ENCODE measurements at regions not wholly inside any gene's neighbourhood (a gene's known extent, or its start where the extent isn't known, plus 50 kb on each side); places are given as distances from the start of the nearest gene placed in this dataset.
"Not testable (repeated sequence)": the region's sequence is repeated elsewhere in the genome, so short reads cannot be mapped to it uniquely, and the experiment has no call there.

DNA sequence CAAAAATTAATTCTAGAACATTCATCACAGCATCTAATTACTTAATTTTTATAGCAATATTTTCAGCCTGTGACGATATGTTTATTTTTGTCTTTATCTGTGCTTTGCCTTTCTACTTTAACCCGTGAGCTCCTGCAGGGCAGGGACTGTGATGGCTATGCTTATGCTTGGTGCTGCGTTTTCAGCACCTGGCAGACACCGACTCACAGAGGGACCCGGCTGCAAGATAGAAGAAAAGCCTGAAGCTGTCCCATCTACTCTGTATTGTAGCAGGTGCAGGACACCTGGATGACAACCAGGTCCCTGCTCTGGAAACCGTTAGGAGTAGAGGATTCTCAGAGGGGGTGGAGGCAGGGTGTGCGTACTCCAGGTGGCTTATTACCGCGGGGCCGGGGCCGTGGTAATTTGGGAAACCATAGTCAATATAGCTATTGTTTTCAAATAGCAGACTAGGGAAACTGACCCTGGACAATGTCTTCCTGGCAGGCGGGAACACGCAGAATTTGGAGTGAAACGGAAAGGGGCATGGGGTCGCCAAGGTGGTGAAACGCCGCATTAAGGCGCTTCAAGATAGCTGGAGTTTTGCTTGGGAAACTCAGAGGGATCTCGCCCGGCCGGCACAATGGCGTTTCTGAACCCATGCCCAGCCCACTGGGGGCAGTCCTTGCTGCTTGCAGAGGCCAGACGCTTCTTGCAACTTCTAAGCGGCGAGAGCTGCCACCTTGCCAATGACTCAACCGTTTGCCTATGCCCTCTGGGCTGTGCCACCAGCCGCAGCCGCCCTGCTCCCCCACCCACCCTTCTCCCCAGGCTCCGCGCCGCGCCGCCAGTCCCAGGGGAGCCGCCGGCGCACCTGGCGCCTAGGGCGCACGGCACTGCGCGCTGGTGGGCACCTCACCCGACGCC is 140.1 kb upstream of the PALM2AKAP2 start:
- Mint-ChIP-seq H3K36me3 (no peaks in the 10 kb centered on the region), H3K27ac (no peak overlapping the region), H3K4me1 (ENCODE audit: low read depth) (no peaks in the 10 kb centered on the region), H3K9me3 (no peaks in the 10 kb centered on the region), H3K4me3 (no peak overlapping the region), H3K27me3 (peaks cover 34% of the 10 kb centered on the region)
- intact Hi-C loops (cut with micrococcal nuclease) = no loop called here
- ChIA-PET POLR2A (no interaction called here), CTCF (interaction anchor here (0.8 kb wide), 1 partner anchor 113 kb away, joined by 3 read pairs; no protein-coding TSS in a partner anchor)
- no peak for DNase-seq

DNA sequence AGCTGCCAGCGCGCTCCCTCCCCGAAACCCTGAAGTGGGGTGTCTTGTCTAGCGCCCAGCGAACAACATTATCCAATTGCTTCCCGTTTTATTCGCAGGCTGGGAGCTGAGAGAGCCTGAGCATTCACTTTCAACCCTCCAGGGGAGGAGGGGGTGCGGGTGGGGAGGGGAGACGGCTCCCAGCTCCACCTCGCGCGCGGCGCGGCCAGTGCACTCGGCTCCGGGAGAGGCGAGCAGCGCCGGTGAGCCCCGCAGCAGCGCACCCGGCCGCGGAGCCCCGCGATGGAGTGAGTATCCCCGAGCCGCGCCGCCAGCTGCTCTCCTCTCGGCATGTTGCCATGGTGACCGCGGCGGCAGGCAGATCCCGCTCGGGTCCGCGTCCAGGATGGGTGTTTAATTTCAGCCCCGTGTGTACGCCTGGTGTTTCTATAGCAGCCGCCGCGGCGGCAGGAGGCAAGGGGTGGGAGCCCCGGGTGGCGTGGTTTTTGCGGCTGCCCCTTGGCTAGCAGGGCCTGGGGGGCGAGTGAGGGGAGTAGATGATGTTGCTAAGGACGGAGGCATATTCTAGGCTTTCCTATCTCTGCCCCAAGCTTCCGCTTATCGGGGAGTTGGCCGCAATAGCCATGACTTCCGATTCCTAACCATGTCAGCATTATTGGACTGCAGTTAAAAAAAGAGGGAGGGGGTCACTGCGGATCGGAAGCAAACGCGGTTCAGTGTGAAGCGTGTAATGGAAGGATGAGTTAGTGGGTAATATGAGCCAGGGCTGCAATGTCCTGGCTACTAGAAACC is 139.2 kb upstream of the PALM2AKAP2 start:
- no peak overlapping the region for H3K27ac Mint-ChIP-seq
- CTCF ChIA-PET = no interaction called here
- DNase-seq = no peak
- POLR2A ChIA-PET = no interaction called here
- H3K9me3 Mint-ChIP-seq = no peaks in the 10 kb centered on the region
- H3K27me3 Mint-ChIP-seq = peaks cover 34% of the 10 kb centered on the region
- no peaks in the 10 kb centered on the region for H3K4me1 Mint-ChIP-seq (ENCODE audit: low read depth)
- H3K36me3 Mint-ChIP-seq = no peaks in the 10 kb centered on the region
- intact Hi-C loops (cut with micrococcal nuclease) = no loop called here
- no peak overlapping the region for H3K4me3 Mint-ChIP-seq

DNA sequence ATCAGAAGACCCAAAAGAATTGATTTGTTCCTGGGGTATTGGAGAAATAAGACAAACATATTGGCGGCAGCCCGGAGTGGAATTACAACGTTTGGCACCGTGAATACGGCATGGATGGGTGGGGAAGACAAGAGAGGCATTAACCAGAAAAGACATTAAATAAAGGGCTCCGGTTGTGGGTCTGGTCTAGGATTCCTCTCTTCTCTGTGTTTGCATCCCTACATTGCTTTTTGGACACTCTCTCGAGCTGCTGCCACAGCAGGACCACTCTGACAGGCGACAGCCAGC is 138.7 kb upstream of the PALM2AKAP2 start:
- POLR2A ChIA-PET = no interaction called here
- Mint-ChIP-seq H3K27ac (no peak overlapping the region), H3K4me1 (ENCODE audit: low read depth) (no peaks in the 10 kb centered on the region), H3K27me3 (peaks cover 34% of the 10 kb centered on the region), H3K9me3 (no peaks in the 10 kb centered on the region), H3K36me3 (no peaks in the 10 kb centered on the region), H3K4me3 (no peak overlapping the region)
- CTCF ChIA-PET = no interaction called here
- no peak for DNase-seq
- intact Hi-C loops (cut with micrococcal nuclease) = no loop called here

GRCh38 chr9:109652112-109652511 is 127.9 kb upstream of the PALM2AKAP2 start:
- ChIA-PET CTCF (no interaction called here), POLR2A (no interaction called here)
- H3K36me3 Mint-ChIP-seq = no peaks in the 10 kb centered on the region
- H3K27ac Mint-ChIP-seq = no peak overlapping the region
- intact Hi-C loops (cut with micrococcal nuclease) = no loop called here
- no peaks in the 10 kb centered on the region for H3K27me3 Mint-ChIP-seq
- no peak for DNase-seq
- H3K4me1 Mint-ChIP-seq (ENCODE audit: low read depth) = no peaks in the 10 kb centered on the region
- H3K9me3 Mint-ChIP-seq = no peaks in the 10 kb centered on the region
- H3K4me3 Mint-ChIP-seq = no peak overlapping the region

DNA sequence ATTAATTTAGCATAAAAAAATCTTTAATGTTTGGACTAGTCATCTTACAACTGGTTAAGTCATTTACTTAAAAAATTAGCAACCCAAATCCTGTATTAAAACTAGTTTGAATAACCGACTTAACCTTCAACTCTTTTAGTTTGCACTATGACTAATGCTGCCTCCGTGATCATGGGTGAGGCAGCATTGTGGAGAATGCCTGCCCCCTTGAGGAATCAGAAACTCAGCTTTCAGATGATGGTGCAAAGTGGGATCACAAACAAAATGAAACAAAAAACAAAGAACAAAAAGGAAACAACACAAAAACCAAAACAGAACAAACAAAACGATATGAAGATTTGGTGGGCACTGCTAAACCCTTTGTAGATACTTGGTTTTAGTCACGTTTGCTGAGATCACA is 127.0 kb upstream of the PALM2AKAP2 start:
- H3K4me1 Mint-ChIP-seq (ENCODE audit: low read depth) = no peaks in the 10 kb centered on the region
- no peak overlapping the region for H3K4me3 Mint-ChIP-seq
- H3K27ac Mint-ChIP-seq = no peak overlapping the region
- DNase-seq = no peak
- no peaks in the 10 kb centered on the region for H3K36me3 Mint-ChIP-seq
- no peaks in the 10 kb centered on the region for H3K27me3 Mint-ChIP-seq
- CTCF ChIA-PET = no interaction called here
- no peaks in the 10 kb centered on the region for H3K9me3 Mint-ChIP-seq
- POLR2A ChIA-PET = no interaction called here
- intact Hi-C loops (cut with micrococcal nuclease) = no loop called here

DNA sequence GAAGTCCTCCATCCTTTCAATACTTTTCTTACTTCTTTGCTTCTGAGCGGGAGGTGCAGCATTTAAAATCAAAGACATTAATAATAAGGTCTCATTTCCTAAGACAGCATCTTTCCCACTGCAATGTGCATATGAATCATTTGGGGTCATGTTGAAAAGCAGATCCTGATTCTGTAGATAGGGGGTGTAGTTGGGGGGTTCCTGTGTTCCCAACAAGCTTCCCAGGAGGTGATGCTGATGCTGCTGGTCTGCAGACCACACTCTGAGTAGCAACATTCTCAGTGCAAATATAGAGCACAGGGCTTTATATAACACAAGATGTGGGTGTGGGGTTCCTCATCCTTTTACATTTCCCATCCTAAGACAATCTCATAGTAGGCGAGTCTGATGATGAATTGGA is 126.5 kb upstream of the PALM2AKAP2 start:
- intact Hi-C loops (cut with micrococcal nuclease) = no loop called here
- no peak for DNase-seq
- no peaks in the 10 kb centered on the region for H3K27me3 Mint-ChIP-seq

GRCh38 chr9:109663978-109664377 is 116.0 kb upstream of the PALM2AKAP2 start:
- peaks cover 26% of the 10 kb centered on the region for H3K9me3 Mint-ChIP-seq
- H3K27me3 Mint-ChIP-seq; H3K27ac Mint-ChIP-seq; H3K4me1 Mint-ChIP-seq (ENCODE audit: low read depth); H3K4me3 Mint-ChIP-seq; H3K36me3 Mint-ChIP-seq; CTCF ChIA-PET; POLR2A ChIA-PET; DNase-seq: not testable (repeated sequence)
- intact Hi-C loops (cut with micrococcal nuclease) = loop anchor here (5.0 kb wide), 1 partner anchor 68 kb away; no protein-coding TSS in a partner anchor

More for the DNA sequence above, 126.5 kb upstream of the PALM2AKAP2 start:
- Mint-ChIP-seq H3K4me1 (ENCODE audit: low read depth) (no peaks in the 10 kb centered on the region), H3K36me3 (no peaks in the 10 kb centered on the region), H3K9me3 (no peaks in the 10 kb centered on the region), H3K27ac (no peak overlapping the region), H3K4me3 (no peak overlapping the region)
- ChIA-PET POLR2A (no interaction called here), CTCF (no interaction called here)

GRCh38 chr9:109665736-109666135 is 114.3 kb upstream of the PALM2AKAP2 start:
- H3K27ac Mint-ChIP-seq; H3K4me3 Mint-ChIP-seq; POLR2A ChIA-PET; DNase-seq; H3K36me3 Mint-ChIP-seq; H3K4me1 Mint-ChIP-seq (ENCODE audit: low read depth); CTCF ChIA-PET; H3K27me3 Mint-ChIP-seq; intact Hi-C loops (cut with micrococcal nuclease): not testable (repeated sequence)
- H3K9me3 Mint-ChIP-seq = peaks cover 22% of the 10 kb centered on the region

DNA sequence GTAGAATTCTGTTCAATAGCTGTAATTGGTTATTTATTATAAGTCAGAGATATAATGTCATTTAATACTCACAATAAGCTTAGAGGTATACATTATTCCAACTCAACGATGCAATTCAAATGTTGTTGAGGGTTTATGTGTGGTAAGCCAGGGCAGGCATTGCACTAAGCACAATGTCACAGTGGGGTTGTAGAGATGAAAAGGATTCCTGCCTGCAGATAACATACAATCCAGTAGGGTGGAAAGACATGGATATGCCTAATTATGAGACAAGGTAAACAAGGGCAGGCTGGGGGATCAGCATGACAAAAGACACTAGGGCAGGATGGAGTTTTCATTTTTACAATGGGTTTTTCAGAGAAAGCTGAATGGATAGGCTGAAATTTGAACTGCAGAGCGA is 98.7 kb upstream of the PALM2AKAP2 start:
- Mint-ChIP-seq H3K27ac (no peak overlapping the region), H3K9me3 (peaks cover 4% of the 10 kb centered on the region), H3K36me3 (no peaks in the 10 kb centered on the region), H3K4me3 (no peak overlapping the region), H3K27me3 (peaks cover 2% of the 10 kb centered on the region), H3K4me1 (ENCODE audit: low read depth) (no peaks in the 10 kb centered on the region)
- ChIA-PET CTCF (no interaction called here), POLR2A (no interaction called here)
- intact Hi-C loops (cut with micrococcal nuclease) = no loop called here
- DNase-seq = no peak

- H3K9me3 Mint-ChIP-seq = peaks cover 6% of the 10 kb centered on the region
- no peaks in the 10 kb centered on the region for H3K27me3 Mint-ChIP-seq
- ChIA-PET POLR2A (no interaction called here), CTCF (no interaction called here)
- no peaks in the 10 kb centered on the region for H3K4me1 Mint-ChIP-seq (ENCODE audit: low read depth)
- no peak overlapping the region for H3K4me3 Mint-ChIP-seq
- no peak overlapping the region for H3K27ac Mint-ChIP-seq
- no peaks in the 10 kb centered on the region for H3K36me3 Mint-ChIP-seq
- no peak for DNase-seq
- intact Hi-C loops (cut with micrococcal nuclease) = no loop called here
Measured at GRCh38 chr9:109682227-109682626, 97.8 kb upstream of the PALM2AKAP2 start.

GRCh38 chr9:109683521-109683920 is 96.5 kb upstream of the PALM2AKAP2 start:
- Mint-ChIP-seq H3K27me3 (no peaks in the 10 kb centered on the region), H3K4me1 (ENCODE audit: low read depth) (no peaks in the 10 kb centered on the region), H3K4me3 (no peak overlapping the region), H3K36me3 (no peaks in the 10 kb centered on the region), H3K27ac (no peak overlapping the region), H3K9me3 (peaks cover 9% of the 10 kb centered on the region)
- ChIA-PET CTCF (no interaction called here), POLR2A (no interaction called here)
- intact Hi-C loops (cut with micrococcal nuclease) = no loop called here
- no peak for DNase-seq

GRCh38 chr9:109689701-109690100 is 90.3 kb upstream of the PALM2AKAP2 start:
- H3K27me3 Mint-ChIP-seq = no peaks in the 10 kb centered on the region
- H3K4me1 Mint-ChIP-seq (ENCODE audit: low read depth) = no peaks in the 10 kb centered on the region
- H3K9me3 Mint-ChIP-seq = peaks cover 9% of the 10 kb centered on the region
- ChIA-PET CTCF (interaction anchor here (0.7 to 1.0 kb wide), 2 partner anchors 87 to 527 kb away, joined by 3 read pairs; no protein-coding TSS in a partner anchor), POLR2A (no interaction called here)
- no peak for DNase-seq
- no peaks in the 10 kb centered on the region for H3K36me3 Mint-ChIP-seq
- intact Hi-C loops (cut with micrococcal nuclease) = no loop called here
- no peak overlapping the region for H3K27ac Mint-ChIP-seq
- no peak overlapping the region for H3K4me3 Mint-ChIP-seq

GRCh38 chr9:109699019-109699418 is 81.0 kb upstream of the PALM2AKAP2 start:
- ChIA-PET POLR2A (no interaction called here), CTCF (no interaction called here)
- Mint-ChIP-seq H3K27ac (no peak overlapping the region), H3K9me3 (no peaks in the 10 kb centered on the region), H3K4me1 (ENCODE audit: low read depth) (no peaks in the 10 kb centered on the region), H3K36me3 (no peaks in the 10 kb centered on the region), H3K27me3 (peaks cover 5% of the 10 kb centered on the region), H3K4me3 (no peak overlapping the region)
- no peak for DNase-seq
- intact Hi-C loops (cut with micrococcal nuclease) = no loop called here

Data from activated CD4-positive, alpha-beta memory T cell treated with anti-CD3 and anti-CD28 coated beads for 36 hours (primary cell).